ENCODE measurements at regions not wholly inside any gene's neighbourhood (a gene's known extent, or its start where the extent isn't known, plus 50 kb on each side); places are given as distances from the start of the nearest gene placed in this dataset.

- no peak for TF ChIP-seq CTCF (IDR thresholded peaks at IDR 0.05)
- TF ChIP-seq EP300 (IDR thresholded peaks at IDR 0.05): no peak
These were observed 114.3 kb downstream of the GJA1 start for GRCh38 chr6:121549736-121550135.

Measured in tibial nerve (tissue), 4 donors.